Medulla oblongata (tissue), 1 donor: ENCODE measurements at regions not wholly inside any gene's neighbourhood (a gene's known extent, or its start where the extent isn't known, plus 50 kb on each side); places are given as distances from the start of the nearest gene placed in this dataset.

Source experiments
- DNase-seq: peaks from one replicate; pipeline ENCODE4 v3.0.0-alpha.2; 2015; ENCODE audit errors: extremely low spot score

DNA sequence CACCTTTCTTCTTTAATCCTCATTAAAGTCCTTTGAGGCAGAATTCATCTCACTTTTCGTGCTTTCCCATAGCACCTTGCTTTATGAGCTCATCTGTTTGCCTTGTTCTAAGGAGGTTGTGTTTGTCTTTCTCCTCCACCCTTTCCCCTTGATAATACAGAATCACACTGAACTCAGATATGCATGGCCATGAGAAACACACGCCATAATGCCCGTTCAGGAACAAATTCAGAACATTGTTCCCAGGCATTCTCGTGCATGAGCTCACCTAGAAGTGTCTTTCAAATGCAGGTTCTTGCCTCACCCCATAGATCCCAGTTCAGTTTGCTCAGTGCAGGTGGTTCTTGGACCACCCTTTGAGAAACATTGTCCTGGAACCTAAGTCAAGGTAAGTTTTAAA is 71.1 kb downstream of the TMEM114 start:
- no peak for DNase-seq

DNA sequence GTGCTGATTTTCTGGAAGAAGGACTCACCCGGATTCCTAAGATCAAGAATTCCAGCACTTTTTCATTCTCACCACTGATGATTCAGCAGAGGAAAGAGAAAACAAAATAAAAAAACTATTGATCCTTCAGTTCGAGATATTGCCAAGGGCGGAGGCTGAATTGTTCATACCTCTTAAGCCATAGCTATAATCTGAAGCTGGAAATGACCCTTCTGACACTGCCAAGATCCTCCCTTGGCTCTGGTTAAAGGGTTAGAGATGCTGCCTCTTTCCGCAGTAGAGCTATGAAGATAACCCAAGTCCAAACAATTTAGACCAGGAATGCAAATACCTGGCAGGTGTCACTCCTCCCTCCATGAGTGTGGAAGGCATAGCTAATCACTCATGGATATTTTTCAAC is 73.0 kb downstream of the TMEM114 start:
- DNase-seq: no peak

DNA sequence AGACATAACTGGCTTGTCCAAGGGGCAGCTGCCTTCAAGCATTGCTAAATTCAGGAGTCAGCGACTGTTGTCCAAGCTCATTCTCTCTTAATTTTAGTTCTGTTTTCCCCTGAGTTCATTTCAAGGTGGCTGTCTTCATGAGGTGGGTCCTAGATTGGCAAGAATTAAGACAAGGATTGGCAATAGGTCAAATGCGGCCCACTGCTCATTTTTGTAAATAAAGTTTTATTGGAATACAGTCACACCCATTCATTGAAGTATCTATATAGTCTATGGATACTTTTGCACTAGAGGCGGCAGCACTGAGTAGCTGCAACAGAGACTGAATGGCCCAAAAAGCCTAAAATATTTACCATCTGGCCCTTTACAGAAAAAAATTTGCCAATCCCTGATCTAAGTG is 73.8 kb downstream of the TMEM114 start:
- DNase-seq: no peak

DNA sequence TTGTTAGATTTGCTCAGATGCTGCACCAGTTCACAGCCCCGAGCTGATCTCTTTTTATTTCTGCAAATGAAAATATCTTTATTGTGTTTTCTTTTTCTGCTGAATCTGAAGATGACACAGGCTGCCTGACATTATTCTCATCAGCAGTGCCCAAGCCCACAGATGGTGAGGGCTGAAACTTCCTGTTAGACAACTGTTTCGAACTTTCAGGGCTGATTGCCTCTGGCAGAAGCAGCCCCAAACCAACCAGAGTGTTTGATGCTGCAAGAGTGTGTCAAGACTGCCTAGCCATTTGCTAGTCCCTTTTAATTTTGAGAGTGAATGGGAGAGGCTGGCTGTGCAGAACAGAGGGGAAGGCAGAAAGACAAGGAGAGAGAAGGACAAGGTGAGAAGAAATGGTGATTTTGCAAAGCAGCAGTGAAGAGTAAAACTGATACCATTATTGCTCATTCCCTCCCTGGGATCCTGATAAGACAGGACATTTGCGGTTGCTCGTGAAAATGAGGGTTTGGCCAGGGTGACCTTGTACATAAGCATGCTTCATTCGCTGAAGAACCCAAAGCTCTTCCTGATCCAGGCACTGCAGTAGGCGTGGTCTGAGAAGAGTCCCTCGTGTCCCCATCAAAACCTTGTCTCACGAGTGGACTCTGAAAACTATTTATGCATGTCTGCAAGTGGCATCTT is 77.2 kb downstream of the TMEM114 start:
- DNase-seq: no peak

DNA sequence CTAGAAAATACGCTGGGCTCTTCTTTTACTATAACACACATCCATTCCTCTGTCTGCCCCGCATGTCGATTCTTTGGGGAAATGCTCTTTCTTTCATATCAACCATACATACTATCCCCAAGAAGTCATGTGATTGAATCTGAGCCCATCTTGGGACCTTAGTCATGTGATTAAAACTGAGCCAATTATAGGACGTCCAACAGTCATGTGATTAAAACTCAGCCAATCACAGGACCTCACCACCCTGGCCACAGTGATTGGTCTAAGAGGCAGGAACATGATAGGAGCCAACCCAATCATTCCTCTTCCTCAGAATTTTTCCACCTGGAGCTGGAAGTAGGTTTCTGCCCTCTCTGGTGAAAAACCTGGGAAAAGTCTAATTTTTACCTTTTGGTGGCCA is 78.8 kb downstream of the TMEM114 start:
- DNase-seq: no peak

DNA sequence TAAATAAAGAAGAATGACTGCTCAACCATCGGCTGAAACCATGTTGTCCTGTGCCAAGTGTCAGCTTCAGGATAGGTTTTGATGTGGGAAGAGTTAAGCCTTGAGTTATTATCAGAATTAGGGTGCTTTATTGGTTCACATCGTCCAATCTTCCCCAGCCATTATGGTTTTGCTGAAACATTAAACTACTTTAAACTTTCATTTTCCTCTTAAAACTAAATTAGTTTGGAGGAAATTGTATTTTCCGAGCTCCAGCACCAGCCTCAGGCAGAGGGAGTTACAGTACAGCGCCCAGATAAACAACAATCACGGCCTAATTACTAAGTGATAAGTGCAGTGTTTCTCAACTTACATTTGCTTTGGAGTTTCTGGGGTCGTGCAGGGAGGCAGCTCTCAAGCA is 80.2 kb downstream of the TMEM114 start:
- DNase-seq: no peak

DNA sequence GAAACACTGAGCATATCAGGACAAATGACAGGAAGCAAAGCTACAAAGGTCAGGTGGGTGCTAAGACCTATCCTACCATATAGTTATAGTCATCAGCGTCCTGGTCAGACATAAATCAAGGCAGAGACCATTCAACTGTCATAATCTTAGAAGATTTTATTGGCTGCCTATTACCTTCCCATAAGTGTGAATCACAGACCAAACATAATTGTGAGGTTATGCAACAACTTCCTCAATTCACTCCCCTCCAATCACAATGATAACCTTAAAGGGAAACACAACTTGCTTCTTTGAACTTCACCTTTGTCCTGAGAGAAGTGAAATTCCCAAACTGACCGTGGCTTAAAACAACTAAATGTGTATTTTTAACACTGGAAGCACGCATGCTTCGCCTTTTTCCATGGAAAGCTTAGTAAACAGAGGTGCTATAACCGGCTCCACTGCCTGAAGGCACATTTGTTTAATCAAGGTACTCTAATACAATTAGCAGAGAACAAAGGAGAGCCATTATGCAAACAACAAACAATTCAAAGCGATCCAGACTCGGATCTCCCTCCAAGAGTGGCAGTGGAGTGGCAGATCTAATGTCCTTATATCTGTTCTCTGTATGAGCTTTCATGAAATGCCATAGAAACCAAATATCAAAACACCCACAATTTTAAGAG is 84.9 kb downstream of the TMEM114 start:
- DNase-seq: no peak

DNA sequence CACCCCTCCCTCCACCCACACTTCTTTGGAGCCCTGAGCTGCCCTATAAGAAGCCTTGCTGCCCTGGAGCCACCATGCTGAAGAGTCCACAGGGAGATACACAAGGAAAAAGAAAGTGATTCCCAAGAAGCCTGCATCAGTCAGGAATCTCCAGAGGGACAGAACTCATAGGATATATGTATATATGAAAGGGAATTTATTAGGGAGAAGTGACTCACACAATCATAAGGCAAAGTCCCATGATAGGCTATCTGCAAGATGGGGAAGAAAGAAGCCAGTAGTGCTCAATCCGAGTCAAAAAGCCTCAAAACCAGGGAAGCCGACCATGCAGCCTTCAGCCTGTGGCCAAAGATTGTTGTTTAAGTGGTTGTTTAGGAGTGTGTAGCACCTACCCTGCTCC is 87.9 kb downstream of the TMEM114 start:
- no peak for DNase-seq

DNA sequence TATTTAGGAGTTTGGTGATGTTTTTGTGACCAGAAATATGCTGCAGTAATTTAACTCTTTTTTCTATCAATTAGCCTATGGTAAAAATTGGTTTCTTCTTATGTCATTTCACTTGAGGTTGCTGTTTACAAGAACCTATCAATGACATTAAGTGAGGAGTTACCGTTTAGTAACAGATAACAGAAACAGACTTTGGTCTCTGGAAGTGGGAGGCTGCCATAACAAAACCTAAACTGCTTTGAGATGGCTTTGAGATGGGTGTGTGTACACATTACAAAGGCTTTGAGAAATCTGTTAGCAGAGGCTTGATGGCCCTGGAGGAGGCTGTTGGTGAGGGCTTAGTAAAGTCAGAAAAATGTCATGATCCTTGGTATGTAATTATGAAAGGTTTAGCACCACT is 90.0 kb downstream of the TMEM114 start:
- DNase-seq: no peak

DNA sequence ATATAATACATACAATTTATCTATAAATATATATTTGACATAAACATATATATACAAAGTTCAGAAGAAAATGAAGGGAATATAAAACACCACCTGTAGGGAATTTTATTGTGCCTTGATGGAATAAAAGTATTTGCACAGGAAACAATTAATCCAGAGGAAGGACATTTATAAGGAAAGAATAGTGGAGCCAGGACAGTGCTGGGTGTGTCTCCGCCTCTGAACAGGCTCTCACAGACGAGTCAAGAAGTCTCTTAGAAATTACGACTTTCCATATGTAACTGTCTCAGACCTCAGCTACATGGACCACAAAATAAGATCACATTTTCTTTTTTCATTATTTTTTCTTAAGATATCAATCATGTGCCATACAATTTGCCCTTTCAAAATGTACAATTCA is 93.9 kb downstream of the TMEM114 start:
- DNase-seq: no peak

DNA sequence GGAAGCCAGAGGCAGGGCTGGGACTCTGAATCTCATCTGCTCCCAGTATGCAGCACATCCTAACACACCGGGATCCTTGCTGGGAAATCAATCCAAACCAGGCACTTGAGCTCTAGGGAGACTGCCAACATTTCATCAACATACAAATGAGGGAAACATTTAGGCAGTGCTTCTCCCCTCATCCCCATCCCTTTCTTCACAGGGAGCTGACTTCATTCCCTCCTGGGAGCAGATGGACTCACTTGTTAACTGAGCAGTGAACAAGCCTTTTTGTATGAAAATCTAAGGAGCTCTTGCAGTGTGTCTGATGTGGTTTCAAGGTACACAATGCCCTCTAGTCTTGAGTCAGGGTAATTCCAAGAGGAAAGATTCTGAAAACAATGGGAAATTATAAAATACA is 96.3 kb downstream of the TMEM114 start:
- DNase-seq: peak; percentile 4

DNA sequence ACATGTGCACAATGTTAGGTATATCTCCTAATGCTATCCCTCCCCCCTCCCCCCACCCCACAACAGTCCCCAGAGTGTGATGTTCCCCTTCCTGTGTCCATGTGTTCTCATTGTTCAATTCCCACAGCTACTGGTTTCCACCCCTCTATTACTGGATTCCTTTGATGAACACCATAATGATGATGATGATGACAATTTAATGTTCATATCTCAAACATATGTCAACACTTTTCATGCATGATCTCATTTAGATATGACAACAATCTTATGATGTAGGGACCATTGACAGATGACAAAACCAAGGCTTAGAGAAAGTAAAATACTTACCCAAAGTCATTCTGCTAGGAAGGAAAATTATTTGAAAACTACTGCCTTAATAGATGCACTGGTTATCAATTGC is 97.6 kb downstream of the TMEM114 start:
- DNase-seq: no peak

DNA sequence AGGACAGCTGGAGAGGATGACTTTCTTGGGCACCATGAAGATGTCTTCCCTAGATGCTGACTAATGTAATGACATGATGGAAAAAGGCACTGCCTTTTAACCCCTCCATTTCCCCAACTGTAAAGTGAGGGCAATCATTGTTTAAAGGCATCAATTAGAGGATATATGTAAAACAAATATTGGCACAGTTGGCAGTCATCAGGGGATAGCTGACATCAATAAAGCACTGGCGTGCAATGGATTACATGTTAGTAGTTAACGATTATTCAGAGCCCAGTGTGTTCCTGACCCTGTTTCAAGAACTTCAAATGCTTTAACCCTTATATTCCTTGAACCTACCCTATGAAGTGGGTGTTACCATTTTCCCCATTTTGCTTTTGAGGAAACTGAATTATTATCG is 100.7 kb downstream of the TMEM114 start:
- DNase-seq: no peak

DNA sequence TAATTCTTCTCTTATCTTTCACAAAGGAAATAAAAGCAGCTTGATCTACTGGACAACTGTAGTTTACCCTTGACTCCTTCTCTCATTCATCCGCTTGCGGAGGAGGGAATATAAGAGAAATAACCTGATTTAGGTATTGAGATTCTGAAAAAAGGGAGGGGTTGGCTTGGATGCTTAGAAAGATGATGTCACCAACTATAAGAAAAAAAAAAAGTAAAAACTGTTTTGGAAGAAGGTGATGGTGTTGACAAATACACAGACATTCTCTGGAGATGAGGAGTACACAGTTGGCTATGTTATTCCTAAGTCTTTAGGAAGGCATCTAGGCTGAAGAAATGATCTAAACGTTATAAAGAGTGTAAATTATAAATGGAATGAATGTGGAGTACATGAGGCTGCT is 103.3 kb downstream of the TMEM114 start:
- DNase-seq: no peak

DNA sequence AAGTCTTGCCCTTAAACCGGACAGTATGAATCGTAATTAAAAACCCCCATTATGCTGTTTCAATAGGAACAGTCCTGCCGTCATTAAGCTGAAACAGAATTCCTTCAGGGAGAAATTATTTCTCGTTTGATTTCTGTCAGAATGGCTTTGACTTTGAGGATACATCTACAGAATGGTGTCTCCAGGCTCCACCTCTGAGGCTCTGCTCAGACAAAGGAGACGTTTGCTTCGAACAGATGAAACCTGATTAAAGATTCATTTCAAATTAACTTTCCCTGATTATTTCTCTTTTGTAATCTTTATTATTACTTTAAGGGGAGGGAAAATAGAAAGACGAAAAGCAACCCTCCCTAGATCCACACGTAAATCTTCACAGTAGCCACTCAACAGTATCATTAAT is 106.9 kb downstream of the TMEM114 start:
- no peak for DNase-seq

DNA sequence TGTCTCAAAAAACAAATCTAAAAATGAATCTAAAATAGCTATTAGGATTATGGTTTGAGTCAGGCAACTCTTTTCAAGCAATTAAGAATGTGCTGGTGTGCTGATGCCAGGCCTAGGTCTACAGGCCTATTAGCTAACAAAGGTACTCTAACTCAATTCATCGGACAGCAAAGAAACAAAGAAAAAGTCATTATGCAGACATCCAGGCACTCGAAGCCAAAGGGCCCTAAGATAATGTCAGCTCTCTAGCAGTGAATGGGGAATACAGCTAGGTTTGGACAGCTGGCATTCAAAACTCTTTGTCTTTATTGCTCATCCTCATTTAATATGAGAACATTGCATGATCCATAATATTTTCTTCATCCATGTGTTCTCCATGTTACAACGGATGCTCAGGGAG is 108.5 kb downstream of the TMEM114 start:
- no peak for DNase-seq

DNA sequence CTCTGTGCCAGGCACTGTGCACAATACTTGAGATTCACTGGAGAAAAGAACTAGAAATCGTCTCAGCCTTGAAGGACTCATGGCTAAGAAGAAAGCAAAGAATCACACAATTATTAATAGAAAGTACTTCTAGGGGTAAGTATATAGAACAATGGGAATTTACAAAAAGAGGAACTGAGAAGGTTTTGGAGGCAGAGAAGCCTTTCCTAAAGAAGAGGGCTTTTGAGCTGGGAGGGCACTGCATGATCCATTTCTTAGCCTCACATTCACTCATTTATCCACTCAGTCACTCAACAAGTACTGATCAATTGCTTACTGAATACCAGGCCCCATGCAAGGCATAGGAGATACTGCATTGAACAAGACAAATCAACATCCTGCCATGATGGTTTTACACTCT is 113.5 kb downstream of the TMEM114 start:
- DNase-seq: no peak

DNA sequence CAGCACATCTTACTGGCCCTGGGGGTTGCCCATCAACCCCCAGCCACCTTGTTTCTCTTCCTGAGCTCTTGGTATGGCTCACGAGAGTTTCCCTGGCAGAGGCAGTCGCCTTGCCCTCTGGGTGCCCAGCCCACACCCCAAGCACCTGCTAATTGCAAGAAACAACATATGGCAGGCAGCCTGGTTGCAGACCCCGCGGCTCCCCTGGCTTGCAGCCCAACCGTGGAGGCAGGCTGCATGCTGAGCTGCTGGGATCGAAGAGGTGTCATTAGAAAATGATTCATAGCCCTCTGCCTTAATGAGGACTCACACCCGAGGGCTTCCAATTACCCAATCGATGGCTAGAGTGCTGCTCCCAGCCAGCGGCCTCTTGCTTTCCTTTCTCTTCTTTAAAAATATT is 115.7 kb downstream of the TMEM114 start:
- no peak for DNase-seq

DNA sequence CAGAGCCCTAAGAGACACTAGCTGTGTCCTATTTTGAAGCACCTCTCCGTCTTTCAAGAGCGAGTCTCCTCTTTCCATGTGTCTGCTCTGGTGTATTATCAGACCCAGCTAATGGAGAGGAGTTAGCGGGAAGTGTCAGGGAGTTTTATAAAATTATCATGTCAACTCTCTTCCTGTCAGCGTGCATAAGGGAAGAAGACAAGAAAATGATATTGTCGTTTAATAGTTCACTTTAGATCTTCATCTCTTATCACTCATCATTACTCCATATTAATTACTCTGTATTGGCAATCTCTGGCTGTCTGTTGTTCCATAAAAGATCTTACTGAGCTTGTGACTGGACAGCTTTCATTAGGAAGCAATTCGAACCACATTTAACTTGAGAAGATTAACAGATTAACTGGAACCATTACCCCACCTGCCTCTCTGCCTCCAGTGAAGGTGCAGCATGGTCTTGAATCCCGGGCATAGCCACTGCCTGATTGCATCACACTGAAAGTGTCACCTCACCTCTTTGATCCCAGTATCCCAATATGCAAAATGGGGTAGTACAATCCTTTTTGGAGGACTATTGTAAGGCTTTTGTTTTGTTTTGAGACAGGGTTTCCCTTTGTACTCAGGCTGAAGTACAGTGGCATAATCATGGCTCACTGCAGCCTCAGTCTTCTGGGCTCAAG is 121.1 kb downstream of the TMEM114 start:
- no peak for DNase-seq

DNA sequence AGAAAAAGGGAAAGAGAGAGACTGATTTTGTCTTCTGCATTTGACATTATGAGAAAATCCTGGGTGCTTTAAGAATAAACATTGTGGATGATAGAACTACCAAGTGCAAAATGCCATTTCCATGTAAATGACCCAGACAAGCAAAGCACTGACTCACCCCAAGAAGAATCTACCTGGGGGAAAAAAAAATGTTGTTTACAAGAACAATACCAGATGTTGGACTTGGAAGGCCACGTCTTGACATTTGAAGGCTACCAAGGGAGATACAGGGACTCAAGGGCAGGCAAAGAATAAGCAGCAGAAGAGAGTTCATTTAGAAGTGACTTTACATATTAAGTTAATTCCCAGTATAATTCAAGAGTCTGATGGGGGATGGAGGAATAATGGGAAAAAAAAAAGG is 125.3 kb downstream of the TMEM114 start:
- no peak for DNase-seq

DNA sequence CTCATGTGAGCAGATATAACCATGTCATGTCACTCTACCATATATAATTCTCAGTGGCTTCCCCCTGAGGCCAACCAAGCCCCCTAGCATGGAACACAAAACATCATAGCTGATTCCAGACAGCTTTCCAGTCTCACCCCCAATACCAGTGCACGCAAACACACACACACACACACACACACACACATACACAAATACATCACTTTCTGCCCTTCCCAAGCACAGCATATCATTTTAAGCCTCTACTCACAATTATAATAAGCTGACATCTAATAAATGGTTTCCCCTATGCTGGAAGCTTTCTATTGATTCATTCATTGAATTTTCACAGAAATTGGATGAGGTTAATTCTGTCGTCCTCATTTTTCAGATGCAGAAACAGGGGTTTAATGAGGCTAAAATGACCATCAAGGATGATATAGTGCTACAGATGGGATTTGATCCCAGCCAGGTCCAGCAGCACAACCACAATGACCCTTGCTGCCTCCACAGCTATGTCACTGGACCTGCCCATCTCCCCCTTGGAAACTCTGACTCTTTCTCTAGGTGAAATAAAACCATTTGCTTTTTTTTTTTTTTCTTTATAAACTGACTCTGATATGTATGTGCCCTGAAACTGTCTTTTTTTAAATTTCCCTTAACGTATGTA is 131.1 kb downstream of the TMEM114 start:
- DNase-seq: no peak

DNA sequence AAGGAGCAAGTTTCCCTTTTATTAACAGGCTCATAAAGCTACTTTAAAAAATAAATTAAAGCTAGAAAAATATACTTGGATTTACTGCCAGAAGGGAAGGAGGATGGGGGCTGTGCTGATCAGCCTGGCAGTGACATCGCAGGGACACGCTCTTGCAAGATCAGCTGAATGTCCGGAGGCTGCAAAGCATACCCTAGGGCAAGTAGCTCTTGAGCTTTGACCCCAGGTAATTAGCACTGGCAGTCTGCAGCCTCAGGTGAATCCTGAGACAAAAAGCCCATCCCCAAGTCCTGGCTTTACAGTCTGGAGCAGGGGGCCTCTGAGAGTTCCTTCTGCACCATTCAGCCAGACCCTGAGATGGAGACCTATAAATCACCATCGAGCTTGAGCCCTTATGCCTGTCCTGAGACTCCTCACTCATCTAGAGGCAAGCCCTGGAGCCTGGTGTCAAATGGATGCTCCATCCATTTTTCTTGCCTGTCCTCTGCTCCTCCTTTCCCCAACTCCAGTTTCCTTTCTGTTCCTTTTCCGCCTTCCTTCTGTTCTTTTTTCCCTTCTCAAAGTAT is 131.7 kb downstream of the TMEM114 start:
- no peak for DNase-seq

DNA sequence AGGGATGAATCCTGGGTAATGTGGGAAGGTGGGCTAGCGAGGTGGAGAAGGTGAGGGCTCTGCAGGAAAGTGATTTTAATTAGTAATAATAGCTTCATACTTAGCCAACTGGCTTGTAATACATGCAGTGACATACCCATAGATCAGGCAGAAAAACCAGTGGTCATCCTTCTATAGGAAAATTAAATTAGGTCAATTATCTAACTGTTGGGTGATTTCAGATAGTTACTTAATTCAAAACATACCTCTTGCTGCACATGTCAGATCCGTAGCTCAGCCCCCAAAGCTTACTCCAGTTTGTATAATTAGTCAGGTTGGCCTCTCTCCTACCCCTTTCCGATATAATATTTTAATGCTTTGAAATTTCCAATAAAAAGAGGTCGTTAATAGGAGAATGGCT is 137.0 kb downstream of the TMEM114 start:
- no peak for DNase-seq
